ENCODE measurements at regions not wholly inside any gene's neighbourhood (a gene's known extent, or its start where the extent isn't known, plus 50 kb on each side); places are given as distances from the start of the nearest gene placed in this dataset.
A peak's percentile ranks its signal among the peaks of the same experiment; 100 is the strongest.

GRCh38 chr9:36728651-36729520 is 156.2 kb downstream of the MELK start (continued):
- no peak for TF ChIP-seq PHF20 (CRISPR knock-in tag; IDR thresholded peaks at IDR 0.05)
- TF ChIP-seq, protein P1, sequence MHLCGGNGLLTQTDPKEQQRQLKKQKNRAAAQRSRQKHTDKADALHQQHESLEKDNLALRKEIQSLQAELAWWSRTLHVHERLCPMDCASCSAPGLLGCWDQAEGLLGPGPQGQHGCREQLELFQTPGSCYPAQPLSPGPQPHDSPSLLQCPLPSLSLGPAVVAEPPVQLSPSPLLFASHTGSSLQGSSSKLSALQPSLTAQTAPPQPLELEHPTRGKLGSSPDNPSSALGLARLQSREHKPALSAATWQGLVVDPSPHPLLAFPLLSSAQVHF (CRISPR knock-in tag; IDR thresholded peaks at IDR 0.05), result no peak
- no peak for TF ChIP-seq HES4 (CRISPR knock-in tag; IDR thresholded peaks at IDR 0.05; ENCODE audit: borderline replicate concordance)
- no peak for TF ChIP-seq ZGPAT (CRISPR knock-in tag; IDR thresholded peaks at IDR 0.05)
- TF ChIP-seq, protein P2, sequence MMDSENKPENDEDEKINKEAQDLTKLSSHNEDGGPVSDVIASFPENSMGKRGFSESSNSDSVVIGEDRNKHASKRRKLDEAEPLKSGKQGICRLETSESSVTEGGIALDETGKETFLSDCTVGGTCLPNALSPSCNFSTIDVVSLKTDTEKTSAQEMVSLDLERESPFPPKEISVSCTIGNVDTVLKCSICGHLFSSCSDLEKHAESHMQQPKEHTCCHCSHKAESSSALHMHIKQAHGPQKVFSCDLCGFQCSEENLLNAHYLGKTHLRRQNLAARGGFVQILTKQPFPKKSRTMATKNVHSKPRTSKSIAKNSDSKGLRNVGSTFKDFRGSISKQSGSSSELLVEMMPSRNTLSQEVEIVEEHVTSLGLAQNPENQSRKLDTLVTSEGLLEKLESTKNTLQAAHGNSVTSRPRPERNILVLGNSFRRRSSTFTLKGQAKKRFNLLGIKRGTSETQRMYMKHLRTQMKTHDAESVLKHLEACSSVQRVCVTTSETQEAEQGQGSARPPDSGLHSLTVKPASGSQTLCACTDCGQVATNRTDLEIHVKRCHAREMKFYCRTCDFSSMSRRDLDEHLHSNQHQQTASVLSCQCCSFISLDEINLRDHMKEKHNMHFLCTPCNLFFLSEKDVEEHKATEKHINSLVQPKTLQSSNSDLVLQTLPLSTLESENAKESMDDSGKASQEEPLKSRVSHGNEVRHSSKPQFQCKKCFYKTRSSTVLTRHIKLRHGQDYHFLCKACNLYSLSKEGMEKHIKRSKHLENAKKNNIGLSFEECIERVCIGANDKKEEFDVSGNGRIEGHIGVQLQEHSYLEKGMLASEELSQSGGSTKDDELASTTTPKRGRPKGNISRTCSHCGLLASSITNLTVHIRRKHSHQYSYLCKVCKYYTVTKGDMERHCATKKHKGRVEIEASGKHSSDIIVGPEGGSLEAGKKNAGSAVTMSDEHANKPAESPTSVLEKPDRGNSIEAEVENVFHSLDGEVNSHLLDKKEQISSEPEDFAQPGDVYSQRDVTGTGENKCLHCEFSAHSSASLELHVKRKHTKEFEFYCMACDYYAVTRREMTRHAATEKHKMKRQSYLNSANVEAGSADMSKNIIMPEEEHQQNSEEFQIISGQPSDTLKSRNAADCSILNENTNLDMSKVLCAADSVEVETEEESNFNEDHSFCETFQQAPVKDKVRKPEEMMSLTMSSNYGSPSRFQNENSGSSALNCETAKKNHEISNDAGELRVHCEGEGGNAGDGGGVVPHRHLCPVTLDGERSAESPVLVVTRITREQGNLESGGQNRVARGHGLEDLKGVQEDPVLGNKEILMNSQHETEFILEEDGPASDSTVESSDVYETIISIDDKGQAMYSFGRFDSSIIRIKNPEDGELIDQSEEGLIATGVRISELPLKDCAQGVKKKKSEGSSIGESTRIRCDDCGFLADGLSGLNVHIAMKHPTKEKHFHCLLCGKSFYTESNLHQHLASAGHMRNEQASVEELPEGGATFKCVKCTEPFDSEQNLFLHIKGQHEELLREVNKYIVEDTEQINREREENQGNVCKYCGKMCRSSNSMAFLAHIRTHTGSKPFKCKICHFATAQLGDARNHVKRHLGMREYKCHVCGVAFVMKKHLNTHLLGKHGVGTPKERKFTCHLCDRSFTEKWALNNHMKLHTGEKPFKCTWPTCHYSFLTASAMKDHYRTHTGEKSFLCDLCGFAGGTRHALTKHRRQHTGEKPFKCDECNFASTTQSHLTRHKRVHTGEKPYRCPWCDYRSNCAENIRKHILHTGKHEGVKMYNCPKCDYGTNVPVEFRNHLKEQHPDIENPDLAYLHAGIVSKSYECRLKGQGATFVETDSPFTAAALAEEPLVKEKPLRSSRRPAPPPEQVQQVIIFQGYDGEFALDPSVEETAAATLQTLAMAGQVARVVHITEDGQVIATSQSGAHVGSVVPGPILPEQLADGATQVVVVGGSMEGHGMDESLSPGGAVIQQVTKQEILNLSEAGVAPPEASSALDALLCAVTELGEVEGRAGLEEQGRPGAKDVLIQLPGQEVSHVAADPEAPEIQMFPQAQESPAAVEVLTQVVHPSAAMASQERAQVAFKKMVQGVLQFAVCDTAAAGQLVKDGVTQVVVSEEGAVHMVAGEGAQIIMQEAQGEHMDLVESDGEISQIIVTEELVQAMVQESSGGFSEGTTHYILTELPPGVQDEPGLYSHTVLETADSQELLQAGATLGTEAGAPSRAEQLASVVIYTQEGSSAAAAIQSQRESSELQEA (CRISPR knock-in tag; IDR thresholded peaks at IDR 0.05; ENCODE audit: not compliant biosample characterization), result no peak
- no peak for TF ChIP-seq SALL1 (CRISPR knock-in tag; IDR thresholded peaks at IDR 0.05)
- no peak for TF ChIP-seq ZFAT (CRISPR knock-in tag; conservative IDR thresholded peaks at IDR 0.05)
- TF ChIP-seq ZFY (CRISPR knock-in tag; IDR thresholded peaks at IDR 0.05), result 0 out of 2 replicates have a peak, but pooled peaks have one; percentile 24
- no peak for TF ChIP-seq THAP11 (CRISPR knock-in tag; IDR thresholded peaks at IDR 0.05)
- no peak for TF ChIP-seq ZNF414 (CRISPR knock-in tag; IDR thresholded peaks at IDR 0.05)
- TF ChIP-seq BHLHE40 (IDR thresholded peaks at IDR 0.05; ENCODE audit: low read length), result no peak
- 0 out of 2 replicates have a peak, but pooled peaks have one; percentile 55 for TF ChIP-seq SALL2 (CRISPR knock-in tag; IDR thresholded peaks at IDR 0.05)
- TF ChIP-seq, protein P3, sequence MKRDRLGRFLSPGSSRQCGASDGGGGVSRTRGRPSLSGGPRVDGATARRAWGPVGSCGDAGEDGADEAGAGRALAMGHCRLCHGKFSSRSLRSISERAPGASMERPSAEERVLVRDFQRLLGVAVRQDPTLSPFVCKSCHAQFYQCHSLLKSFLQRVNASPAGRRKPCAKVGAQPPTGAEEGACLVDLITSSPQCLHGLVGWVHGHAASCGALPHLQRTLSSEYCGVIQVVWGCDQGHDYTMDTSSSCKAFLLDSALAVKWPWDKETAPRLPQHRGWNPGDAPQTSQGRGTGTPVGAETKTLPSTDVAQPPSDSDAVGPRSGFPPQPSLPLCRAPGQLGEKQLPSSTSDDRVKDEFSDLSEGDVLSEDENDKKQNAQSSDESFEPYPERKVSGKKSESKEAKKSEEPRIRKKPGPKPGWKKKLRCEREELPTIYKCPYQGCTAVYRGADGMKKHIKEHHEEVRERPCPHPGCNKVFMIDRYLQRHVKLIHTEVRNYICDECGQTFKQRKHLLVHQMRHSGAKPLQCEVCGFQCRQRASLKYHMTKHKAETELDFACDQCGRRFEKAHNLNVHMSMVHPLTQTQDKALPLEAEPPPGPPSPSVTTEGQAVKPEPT (CRISPR knock-in tag; IDR thresholded peaks at IDR 0.05; ENCODE audit: low read depth), result no peak
- TF ChIP-seq ZNF235 (CRISPR knock-in tag; IDR thresholded peaks at IDR 0.05; ENCODE audit: borderline replicate concordance), result no peak
- TF ChIP-seq HOXA5 (CRISPR knock-in tag; IDR thresholded peaks at IDR 0.05), result 0 out of 2 replicates have a peak, but pooled peaks have one; percentile 43
